Fibroblast of upper back skin (primary cell): ENCODE measurements at regions not wholly inside any gene's neighbourhood (a gene's known extent, or its start where the extent isn't known, plus 50 kb on each side); places are given as distances from the start of the nearest gene placed in this dataset.

ENCODE experiments used
- DNase-seq: peaks from one replicate; pipeline ENCODE4 v3.0.0-alpha.2; 2013

GRCh38 chr15:55016225-55016624 lies 180.5 kb downstream of the RSL24D1 start:
- DNase-seq = no peak

GRCh38 chr15:55015093-55015445 lies 181.7 kb downstream of the RSL24D1 start:
- DNase-seq = no peak

GRCh38 chr15:55014391-55015092 lies 182.2 kb downstream of the RSL24D1 start:
- DNase-seq = no peak

- DNase-seq = no peak
Observed at GRCh38 chr15:55008421-55008820, 188.3 kb downstream of the RSL24D1 start.

- DNase-seq = no peak
Observed at GRCh38 chr15:55007561-55007960, 189.2 kb downstream of the RSL24D1 start.

- DNase-seq = no peak
Observed at GRCh38 chr15:55005679-55006078, 191.1 kb downstream of the RSL24D1 start.

- DNase-seq = no peak
Observed at GRCh38 chr15:55003965-55004873, 192.5 kb downstream of the RSL24D1 start.

- DNase-seq = no peak
Observed at GRCh38 chr15:54998661-54999060, 198.1 kb downstream of the RSL24D1 start.

- DNase-seq = no peak
Observed at GRCh38 chr15:54990793-54991192, 205.9 kb downstream of the RSL24D1 start.

- DNase-seq = no peak
Observed at GRCh38 chr15:54987881-54988280, 208.9 kb downstream of the RSL24D1 start.

GRCh38 chr15:54979964-54980363 lies 216.8 kb downstream of the RSL24D1 start:
- no peak for DNase-seq

GRCh38 chr15:54962637-54963036 lies 234.1 kb downstream of the RSL24D1 start:
- DNase-seq = no peak

- DNase-seq = no peak
Observed at GRCh38 chr15:54960266-54960665, 236.5 kb downstream of the RSL24D1 start.

GRCh38 chr15:54941417-54941816 lies 255.3 kb downstream of the RSL24D1 start:
- DNase-seq = no peak

- no peak for DNase-seq
Observed at GRCh38 chr15:54917312-54917711, 279.4 kb downstream of the RSL24D1 start.

GRCh38 chr15:54915380-54915779 lies 281.4 kb downstream of the RSL24D1 start:
- DNase-seq = no peak

- no peak for DNase-seq
Observed at GRCh38 chr15:54884312-54884711, 312.4 kb downstream of the RSL24D1 start.

GRCh38 chr15:54859982-54860381 lies 336.8 kb downstream of the RSL24D1 start:
- DNase-seq = no peak

GRCh38 chr15:54854667-54855066 lies 342.1 kb downstream of the RSL24D1 start:
- no peak for DNase-seq

GRCh38 chr15:54850101-54850500 lies 346.6 kb downstream of the RSL24D1 start:
- DNase-seq = no peak

GRCh38 chr15:54843006-54843405 lies 353.7 kb downstream of the RSL24D1 start:
- DNase-seq = no peak

GRCh38 chr15:54841701-54842305 lies 354.9 kb downstream of the RSL24D1 start:
- no peak for DNase-seq

- DNase-seq = no peak
Observed at GRCh38 chr15:54840621-54841398, 355.9 kb downstream of the RSL24D1 start.
